ENCODE measurements at regions not wholly inside any gene's neighbourhood (a gene's known extent, or its start where the extent isn't known, plus 50 kb on each side); places are given as distances from the start of the nearest gene placed in this dataset.
"Not testable (repeated sequence)": the region's sequence is repeated elsewhere in the genome, so short reads cannot be mapped to it uniquely, and the experiment has no call there.

- DNase-seq = no peak
Measured at GRCh38 chr13:74266309-74266708, 132.1 kb upstream of the KLF12 start.

- no peak for DNase-seq
Measured at GRCh38 chr13:74264333-74264732, 130.1 kb upstream of the KLF12 start.

GRCh38 chr13:74260420-74260819 is 126.2 kb upstream of the KLF12 start:
- DNase-seq = not testable (repeated sequence)

DNA sequence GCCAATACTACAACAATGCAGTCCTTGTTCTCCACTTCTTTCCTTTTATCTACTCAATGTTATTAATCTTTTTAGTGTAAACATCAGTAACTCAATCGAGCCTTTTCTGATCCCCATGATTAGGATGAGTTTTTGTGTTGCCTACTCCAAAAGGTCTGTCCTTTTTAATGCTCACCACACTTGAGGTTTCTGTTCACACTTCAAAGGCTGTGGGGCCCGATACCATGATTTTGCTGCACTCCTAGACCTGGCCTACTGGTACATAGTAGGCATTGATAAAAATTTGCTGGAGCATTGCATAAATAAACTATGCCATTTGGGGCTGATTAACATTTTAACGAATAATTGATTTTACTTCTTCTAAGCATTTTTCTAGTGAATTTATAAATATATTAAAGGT is 125.4 kb upstream of the KLF12 start:
- no peak for DNase-seq

DNA sequence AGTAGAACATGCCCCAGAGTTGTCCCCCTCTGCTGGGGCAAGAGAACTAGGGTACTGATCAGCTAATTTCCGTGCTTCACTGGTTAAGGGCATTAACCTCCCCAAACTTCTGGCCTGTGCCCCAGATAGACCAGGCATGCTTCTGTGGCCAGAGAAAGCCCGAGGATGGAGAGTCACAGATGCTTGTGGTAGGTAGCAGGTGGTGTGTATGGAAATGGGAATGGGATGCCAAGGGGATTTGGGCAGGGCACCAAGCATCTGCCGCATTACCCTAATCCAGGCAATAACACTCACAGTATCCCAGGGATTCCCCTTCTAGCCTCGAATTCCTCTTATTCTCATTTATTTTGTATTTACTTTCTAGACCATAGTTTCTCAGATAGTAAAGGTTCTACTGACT is 124.8 kb upstream of the KLF12 start:
- DNase-seq = no peak

- DNase-seq = no peak
Measured at GRCh38 chr13:74256969-74257368, 122.8 kb upstream of the KLF12 start.

- DNase-seq = no peak
Measured at GRCh38 chr13:74253161-74253560, 119.0 kb upstream of the KLF12 start.

DNA sequence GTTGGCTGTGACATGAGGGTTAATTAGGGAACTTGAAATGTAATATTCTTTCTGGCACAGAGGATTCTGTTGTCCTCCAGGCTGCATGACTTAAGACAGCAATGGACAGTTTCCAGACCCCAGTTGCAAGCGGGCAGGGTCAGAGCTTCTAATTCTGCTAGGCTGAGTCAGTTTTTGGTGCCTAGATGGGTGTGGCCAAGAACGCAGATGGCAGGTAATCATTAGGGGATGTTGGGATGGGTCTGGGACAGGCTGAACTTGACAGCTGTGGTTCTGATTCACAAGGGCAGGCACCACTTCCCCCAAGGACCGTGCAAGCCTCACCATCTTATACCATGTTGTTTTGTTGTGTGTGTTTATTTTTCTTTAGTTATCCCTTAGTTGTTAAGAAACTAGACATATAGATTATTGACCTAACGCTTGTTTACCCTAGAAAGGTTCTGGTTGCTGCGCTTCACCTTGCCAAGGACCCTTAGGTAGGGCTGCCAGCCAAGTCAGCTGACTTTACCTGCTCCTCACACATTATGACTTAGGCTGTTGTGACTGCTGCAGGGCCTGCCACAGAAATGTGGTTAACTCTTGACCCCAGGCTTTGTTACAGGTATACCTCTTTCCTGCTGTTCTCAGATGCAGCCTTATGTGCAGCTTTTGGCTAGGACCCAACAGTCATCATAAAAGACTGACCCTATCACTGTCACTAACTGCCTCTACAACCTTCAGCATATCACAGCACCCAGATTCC is 117.7 kb upstream of the KLF12 start:
- DNase-seq = no peak

GRCh38 chr13:74250738-74251190 is 116.6 kb upstream of the KLF12 start:
- DNase-seq = no peak

GRCh38 chr13:74248477-74248876 is 114.3 kb upstream of the KLF12 start:
- DNase-seq = no peak

- no peak for DNase-seq
Measured at GRCh38 chr13:74246487-74246886, 112.3 kb upstream of the KLF12 start.

DNA sequence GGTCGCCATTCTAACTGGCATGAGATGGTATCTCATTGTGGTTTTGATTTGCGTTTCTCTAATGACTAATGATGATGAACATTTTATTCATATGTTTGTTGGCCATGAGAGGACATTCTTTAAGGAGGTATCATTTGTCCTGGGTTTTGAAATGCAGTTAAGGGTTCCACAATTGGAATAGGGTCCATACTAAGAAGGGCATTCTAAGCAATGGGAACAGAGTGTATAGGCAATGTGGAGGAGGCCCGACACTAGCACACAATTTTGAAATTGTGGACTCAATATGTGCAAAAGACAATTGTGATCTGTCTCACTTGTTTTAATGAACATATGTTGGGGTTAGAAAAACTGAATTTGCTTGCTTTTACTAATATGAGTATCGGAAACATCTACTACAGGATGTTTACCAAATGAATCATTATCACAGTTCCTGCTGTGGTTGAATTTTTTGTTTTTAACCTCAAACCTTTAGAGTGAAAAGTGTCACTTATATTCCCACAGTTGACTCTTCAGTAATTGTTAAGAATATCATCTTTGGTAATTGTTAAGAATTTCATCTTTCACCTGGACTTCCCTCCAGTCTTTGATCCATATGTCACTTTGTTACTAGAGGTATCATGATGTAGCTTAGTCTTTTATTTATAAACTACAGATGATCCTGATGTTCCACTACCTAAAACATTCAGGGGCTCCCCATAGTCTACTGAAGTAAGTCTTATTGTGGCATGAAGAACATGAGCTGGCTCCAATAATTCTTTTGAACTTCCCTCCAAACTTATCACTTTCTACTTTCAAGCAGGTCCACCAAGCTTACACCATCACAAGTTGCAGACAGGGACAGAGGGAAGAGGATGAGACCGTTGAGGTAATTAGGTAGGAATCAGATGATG is 109.7 kb upstream of the KLF12 start:
- no peak for DNase-seq

- not testable (repeated sequence) for DNase-seq
Measured at GRCh38 chr13:74241343-74241742, 107.1 kb upstream of the KLF12 start.

DNA sequence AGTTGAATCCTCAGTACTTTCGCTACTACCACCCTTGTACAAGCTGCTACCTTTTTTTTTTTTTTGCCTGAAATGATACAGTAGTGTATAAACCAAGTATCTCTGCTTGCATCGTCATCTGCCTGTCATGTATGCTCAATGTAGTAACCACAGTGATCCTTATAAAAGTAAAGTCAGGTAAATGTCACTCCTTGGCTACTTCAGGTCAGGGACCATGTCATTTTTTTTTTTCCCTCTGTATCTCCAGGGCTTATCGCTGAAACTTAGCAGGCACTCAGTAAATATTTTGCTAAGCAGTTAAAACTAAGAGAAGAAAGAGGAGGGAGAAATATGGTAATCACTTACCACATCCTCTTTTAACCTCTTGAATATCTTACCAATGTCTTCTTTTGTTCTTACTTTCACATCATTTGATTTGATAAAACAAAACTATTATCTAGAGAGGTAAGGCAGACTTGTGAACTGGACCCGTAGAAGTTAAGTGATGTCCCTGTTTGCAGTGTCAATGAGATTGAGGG is 96.8 kb upstream of the KLF12 start:
- DNase-seq = no peak

GRCh38 chr13:74229242-74229641 is 95.0 kb upstream of the KLF12 start:
- DNase-seq = no peak

DNA sequence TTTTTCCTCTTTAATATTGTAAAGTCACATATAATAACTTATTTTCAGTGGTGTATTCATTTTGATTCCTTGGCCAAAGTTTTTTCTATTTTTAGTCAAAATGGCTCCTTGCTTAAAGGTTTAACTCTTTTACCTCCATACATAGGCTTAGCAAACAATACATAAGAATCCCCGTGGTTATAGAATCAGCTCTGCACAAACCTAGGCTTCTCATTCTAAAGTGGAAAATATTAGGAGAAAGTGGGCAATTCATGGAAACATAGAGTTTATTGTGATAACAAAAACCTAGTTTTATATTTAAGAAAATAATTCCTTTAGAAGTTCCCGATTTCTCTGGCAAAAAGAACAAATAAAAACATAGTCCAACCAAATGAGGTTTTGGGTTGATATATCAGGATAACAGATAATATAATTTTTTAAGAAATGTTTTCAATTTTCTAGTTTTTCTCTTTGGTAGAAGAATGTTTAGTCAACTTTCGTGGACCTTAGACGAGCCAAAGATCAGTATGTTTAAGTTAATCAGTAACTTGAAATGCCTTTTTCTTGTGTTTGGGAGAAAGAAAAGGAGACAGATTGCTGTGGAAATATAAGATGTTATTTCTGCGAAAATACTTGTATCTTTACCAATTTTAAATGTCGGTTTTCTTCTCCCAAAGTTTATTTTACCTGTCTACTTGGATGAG is 93.4 kb upstream of the KLF12 start:
- DNase-seq = no peak

DNA sequence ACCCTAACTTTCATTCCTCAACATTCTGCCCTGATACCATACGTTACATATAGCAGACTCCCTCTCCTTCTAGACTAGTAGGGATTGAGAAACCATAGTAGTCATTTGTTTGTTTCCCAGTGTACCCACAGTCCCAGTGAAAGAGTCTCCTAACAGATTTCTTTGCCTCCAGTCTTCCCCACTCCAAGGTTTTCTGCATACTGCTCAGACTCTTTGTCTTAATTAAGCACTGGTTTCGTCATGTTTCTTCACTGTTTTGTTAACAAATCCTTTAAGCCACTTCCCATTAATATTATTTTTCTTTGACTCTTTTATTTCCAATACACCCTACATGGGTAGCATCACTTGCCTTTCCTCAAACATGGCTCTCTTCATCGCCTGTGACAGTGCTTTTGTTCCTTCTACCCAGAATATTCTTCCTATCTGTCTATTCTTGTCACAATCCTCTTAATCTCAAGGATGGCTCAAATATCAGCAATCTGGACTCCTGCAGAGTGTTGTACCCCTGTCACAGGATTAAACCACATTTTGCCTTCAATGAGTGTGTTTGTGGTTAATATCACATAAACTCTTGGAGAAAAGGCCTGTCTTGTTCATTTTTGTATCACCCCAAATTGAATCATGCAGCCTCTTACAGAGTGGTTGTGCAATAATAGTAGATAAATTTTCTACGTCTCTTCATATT is 92.7 kb upstream of the KLF12 start:
- DNase-seq = no peak

DNA sequence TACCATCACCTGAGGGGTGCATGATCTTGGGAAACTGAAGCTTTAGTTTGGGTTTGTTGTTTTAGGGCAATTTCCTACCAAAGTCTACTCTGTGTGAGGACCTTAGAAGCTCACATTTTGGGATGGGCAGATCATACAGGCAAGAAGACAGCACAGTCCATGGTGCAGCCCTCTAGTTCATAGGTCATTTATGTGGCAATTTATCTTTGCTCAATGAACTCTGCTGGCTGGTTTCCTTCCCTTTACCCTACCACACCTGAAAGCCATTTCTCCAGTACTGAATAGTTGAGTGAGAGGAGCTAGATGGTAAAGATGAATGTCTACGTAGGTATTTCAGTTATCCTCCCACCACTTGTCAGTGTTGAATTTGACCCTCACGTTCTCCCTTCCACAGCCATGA is 87.5 kb upstream of the KLF12 start:
- DNase-seq = no peak

GRCh38 chr13:74219566-74219965 is 85.4 kb upstream of the KLF12 start:
- DNase-seq = no peak

GRCh38 chr13:74218291-74218690 is 84.1 kb upstream of the KLF12 start:
- DNase-seq = no peak

DNA sequence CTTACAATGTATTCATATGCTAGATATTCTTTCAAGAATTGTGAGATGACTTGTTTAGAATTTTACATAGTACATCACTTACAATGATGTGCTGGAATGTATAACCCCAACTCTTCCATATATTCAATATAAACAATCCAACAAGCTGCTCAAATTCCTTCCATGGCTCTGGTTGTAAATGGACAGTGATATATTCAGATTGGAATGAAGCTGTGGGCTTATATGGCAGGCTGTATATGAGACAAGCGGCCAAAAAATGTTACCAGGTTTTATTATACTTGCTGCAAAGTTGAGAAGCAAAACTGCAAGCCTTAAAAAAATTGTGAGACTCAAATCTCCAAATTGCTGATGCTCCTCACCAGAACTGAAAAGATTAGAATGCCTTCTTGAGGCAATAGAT is 83.6 kb upstream of the KLF12 start:
- no peak for DNase-seq

DNA sequence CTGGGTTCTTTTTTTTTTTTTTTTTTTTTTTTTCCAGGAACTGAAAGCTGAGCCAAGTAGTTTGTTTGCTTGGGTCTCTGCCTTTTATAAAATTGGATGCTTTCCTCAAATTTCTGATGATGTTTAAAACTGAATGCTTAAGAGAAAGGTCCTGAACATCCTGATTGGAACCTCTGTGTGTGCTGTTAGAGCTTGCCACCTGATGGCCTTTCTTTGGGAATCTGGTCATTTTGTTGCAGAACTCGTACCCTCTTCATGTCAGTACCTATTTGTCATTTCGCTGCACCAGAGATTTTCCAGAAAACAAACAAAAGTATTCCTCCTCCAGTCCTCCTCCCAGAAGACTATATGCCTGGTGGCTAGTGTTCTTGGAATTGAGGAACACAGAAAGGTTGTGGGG is 81.2 kb upstream of the KLF12 start:
- no peak for DNase-seq

DNA sequence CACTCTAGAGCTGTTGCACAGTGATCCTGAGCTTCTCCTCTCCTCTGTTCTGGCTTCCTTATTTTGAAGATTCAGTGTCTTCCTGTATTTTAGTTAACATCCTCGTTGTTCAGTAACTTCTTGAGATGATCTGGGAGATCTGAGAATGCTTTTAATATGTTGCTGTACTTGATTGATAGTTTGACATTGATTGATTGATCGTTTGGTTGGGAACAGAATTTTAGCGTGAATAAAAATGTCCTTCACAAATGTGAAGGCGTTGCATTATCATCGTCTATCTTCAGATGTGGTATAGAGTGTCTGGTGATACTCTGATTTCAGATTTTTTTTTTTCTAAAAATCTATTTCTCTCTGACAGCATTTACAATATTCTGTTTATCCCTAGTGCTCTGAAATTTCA is 80.1 kb upstream of the KLF12 start:
- no peak for DNase-seq
